Transverse colon (tissue), 3 donors: ENCODE measurements at regions not wholly inside any gene's neighbourhood (a gene's known extent, or its start where the extent isn't known, plus 50 kb on each side); places are given as distances from the start of the nearest gene placed in this dataset.

Experiments used
- POLR2A ChIP-seq: fragments of 450-650 bp; IDR thresholded peaks from one replicate; pipeline ENCODE4 v1.6.1; 2016; ENCODE audit warnings: antibody characterized with exemption, mild to moderate bottlenecking, moderate library complexity
- POLR2AphosphoS5 ChIP-seq, 3 donors: sonication (generic); formaldehyde crosslinking; IDR thresholded peaks; one replicate each; pipeline ENCODE4 v1.6.1; 2016; ENCODE audit warnings: antibody characterized with exemption in 3 of 3

DNA sequence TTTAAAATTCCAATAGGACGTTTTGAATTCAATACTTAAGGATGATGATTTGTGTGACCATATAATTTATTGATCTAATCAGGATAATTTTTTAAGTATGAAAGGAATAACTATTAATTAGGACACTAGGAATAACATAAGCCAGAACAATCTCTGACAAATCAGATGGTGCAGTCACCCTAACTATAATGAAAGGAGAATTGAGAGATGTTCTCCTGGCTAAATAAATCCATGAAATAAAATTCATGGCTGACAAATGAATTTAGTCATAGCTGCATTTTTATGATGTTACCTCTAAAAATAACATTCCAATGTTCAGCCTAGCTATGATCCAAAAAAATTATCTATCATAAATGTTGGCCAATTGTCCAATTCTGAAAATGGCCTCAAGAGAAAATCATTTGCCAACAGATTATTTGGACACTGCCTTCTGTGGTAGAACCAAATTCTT is 190.6 kb upstream of the NEIL3 start:
- no peak for TF ChIP-seq POLR2AphosphoS5 (IDR thresholded peaks at IDR 0.05)
- no peak for TF ChIP-seq POLR2A
